Breast epithelium (tissue), 3 donors: ENCODE measurements at regions not wholly inside any gene's neighbourhood (a gene's known extent, or its start where the extent isn't known, plus 50 kb on each side); places are given as distances from the start of the nearest gene placed in this dataset.

ENCODE experiments used
- CTCF ChIP-seq, 3 donors: fragments of 450-650 bp; IDR thresholded peaks; one replicate each; pipeline ENCODE4 v1.5.1; 2016 to 2017; ENCODE audit warnings: antibody characterized with exemption in 3 of 3, mild to moderate bottlenecking in 3 of 3, moderate library complexity in 3 of 3
- POLR2A ChIP-seq: fragments of 450-650 bp; IDR thresholded peaks from one replicate; pipeline ENCODE4 v1.6.1; 2016; ENCODE audit warnings: antibody characterized with exemption, mild to moderate bottlenecking, moderate library complexity
- POLR2AphosphoS5 ChIP-seq, 3 donors: sonication (generic); formaldehyde crosslinking; IDR thresholded peaks; one replicate each; pipeline ENCODE4 v1.6.1; 2017; ENCODE audit warnings: antibody characterized with exemption in 3 of 3

DNA sequence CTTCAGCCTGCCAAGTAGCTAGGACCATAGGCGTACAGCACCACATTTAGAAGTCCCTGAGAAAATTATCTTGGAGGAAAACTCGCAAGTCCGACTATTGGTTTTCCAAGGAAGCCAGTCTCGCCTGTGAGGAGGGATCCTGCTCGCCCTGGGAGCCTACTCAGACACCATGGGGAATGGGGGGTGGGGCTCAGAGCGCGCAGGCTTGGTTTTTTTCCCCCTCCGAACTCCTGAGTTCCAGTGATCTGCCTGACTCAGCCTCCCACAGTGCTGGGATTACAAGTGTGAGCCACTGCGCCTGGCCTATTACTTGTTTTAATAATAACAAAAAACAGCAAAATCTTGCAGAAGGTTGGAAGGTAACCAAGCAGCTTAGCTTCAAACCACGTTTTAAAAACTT is 153.7 kb downstream of the OR2B2 start:
- TF ChIP-seq POLR2A: no peak
- no peak for TF ChIP-seq CTCF (IDR thresholded peaks at IDR 0.05)
- no peak for TF ChIP-seq POLR2AphosphoS5 (IDR thresholded peaks at IDR 0.05)
